ENCODE measurements at regions not wholly inside any gene's neighbourhood (a gene's known extent, or its start where the extent isn't known, plus 50 kb on each side); places are given as distances from the start of the nearest gene placed in this dataset.

GRCh38 chr4:138770818-138771217, 244.8 kb upstream of the NOCT start:
- TF ChIP-seq CTCF (IDR thresholded peaks at IDR 0.05; ENCODE audit: low read length): no peak
- no peak for TF ChIP-seq EZH2 (optimal IDR thresholded peaks at IDR 0.05; ENCODE audit: low read depth, low read length)
- TF ChIP-seq EZH2phosphoT487 (IDR thresholded peaks at IDR 0.05; ENCODE audit: low read length): no peak
